Breast epithelium (tissue), 3 donors: ENCODE measurements at regions not wholly inside any gene's neighbourhood (a gene's known extent, or its start where the extent isn't known, plus 50 kb on each side); places are given as distances from the start of the nearest gene placed in this dataset.

Experiments
- CTCF ChIP-seq, 3 donors: fragments of 450-650 bp; IDR thresholded peaks; one replicate each; pipeline ENCODE4 v1.5.1; 2016 to 2017; ENCODE audit warnings: antibody characterized with exemption in 3 of 3, mild to moderate bottlenecking in 3 of 3, moderate library complexity in 3 of 3
- POLR2A ChIP-seq: fragments of 450-650 bp; IDR thresholded peaks from one replicate; pipeline ENCODE4 v1.6.1; 2016; ENCODE audit warnings: antibody characterized with exemption, mild to moderate bottlenecking, moderate library complexity

GRCh38 chr11:126113963-126114362 lies 51.3 kb upstream of the CDON start:
- TF ChIP-seq POLR2A = no peak
- TF ChIP-seq CTCF (IDR thresholded peaks at IDR 0.05) = no peak
